ENCODE measurements at regions not wholly inside any gene's neighbourhood (a gene's known extent, or its start where the extent isn't known, plus 50 kb on each side); places are given as distances from the start of the nearest gene placed in this dataset.

- intact Hi-C loops (cut with micrococcal nuclease): no loop called here
- FAIRE-seq (no peak), ATAC-seq (peak; percentile 25; the same call in 2 of the 3 replicates), DNase-seq (ENCODE audit: extremely low read depth in 1 of 4, low spot score in 3 of 4) (peak in 1 of 4 experiments; percentile 3)
- CTCF ChIA-PET (ENCODE audit: low intra/inter-chr PET ratio): no interaction called here
- Histone ChIP-seq H3K4me2 (ENCODE audit: insufficient read depth, low read length) (no peak overlapping the region), H3K9me1 (ENCODE audit: control insufficient read depth, insufficient read depth, low read length) (no peaks in the 10 kb centered on the region), H3K27me3 (ENCODE audit: control insufficient read depth in 2 of 2, insufficient read depth in 2 of 2, low read length in 2 of 2) (no peaks in the 10 kb centered on the region; a peak in 1 of 5 replicates), H3K27ac (ENCODE audit: extremely low read depth, low read depth, low read length) (peak overlapping the region; percentile 64; the same call in 1 of the 3 replicates), H2AFZ (ENCODE audit: low read depth, low read length) (peak overlapping the region; percentile 82), H3K79me2 (ENCODE audit: control insufficient read depth, insufficient read depth, low read length) (no peaks in the 10 kb centered on the region), H3K4me3 (no peak overlapping the region), H3K4me1 (replicated peaks in 1 of 2; ENCODE audit: control insufficient read depth in 2 of 2, insufficient read depth in 2 of 2, low read length in 2 of 2) (peaks cover 5 to 6% of the 10 kb centered on the region in 2 experiments; a peak in 4 of 5 replicates), H3K9me3 (replicated peaks; ENCODE audit: control insufficient read depth, insufficient read depth, low read depth, low read length) (no peaks in the 10 kb centered on the region), H4K20me1 (replicated peaks; ENCODE audit: control insufficient read depth, insufficient read depth, low read length) (no peaks in the 10 kb centered on the region), H3K36me3 (ENCODE audit: control insufficient read depth, insufficient read depth, low read length) (no peaks in the 10 kb centered on the region), H3K9ac (ENCODE audit: insufficient read depth in 1 of 2, low read depth in 2 of 2, low read length in 2 of 2) (no peak overlapping the region)
- WGBS (ENCODE audit: insufficient coverage, low coverage, missing lambda C conversion rate): 14% methylated on average over 1 of the region's 1 CpG
- in situ Hi-C loops (cut with MboI): no loop called here
- POLR2A ChIA-PET: no interaction called here
- no TSS peak for BruUV-seq (replicated peaks)
- no peak for TF ChIP-seq MTA2 (IDR thresholded peaks at IDR 0.05; ENCODE audit: low read depth)
- TF ChIP-seq ZBTB17 (CRISPR knock-in tag; IDR thresholded peaks at IDR 0.05): peak; percentile 84
- TF ChIP-seq XRCC4 (IDR thresholded peaks at IDR 0.05; ENCODE audit: extremely low read depth, insufficient read depth, insufficient read length): no peak
- peak; percentile 90 for TF ChIP-seq ZNF589 (CRISPR knock-in tag; IDR thresholded peaks at IDR 0.05; ENCODE audit: low read depth)
- TF ChIP-seq, protein P1, sequence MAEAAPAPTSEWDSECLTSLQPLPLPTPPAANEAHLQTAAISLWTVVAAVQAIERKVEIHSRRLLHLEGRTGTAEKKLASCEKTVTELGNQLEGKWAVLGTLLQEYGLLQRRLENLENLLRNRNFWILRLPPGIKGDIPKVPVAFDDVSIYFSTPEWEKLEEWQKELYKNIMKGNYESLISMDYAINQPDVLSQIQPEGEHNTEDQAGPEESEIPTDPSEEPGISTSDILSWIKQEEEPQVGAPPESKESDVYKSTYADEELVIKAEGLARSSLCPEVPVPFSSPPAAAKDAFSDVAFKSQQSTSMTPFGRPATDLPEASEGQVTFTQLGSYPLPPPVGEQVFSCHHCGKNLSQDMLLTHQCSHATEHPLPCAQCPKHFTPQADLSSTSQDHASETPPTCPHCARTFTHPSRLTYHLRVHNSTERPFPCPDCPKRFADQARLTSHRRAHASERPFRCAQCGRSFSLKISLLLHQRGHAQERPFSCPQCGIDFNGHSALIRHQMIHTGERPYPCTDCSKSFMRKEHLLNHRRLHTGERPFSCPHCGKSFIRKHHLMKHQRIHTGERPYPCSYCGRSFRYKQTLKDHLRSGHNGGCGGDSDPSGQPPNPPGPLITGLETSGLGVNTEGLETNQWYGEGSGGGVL (CRISPR knock-in tag; IDR thresholded peaks at IDR 0.05): peak; percentile 84; the same call in 1 of the 2 replicates
- TF ChIP-seq ZNF224 (CRISPR knock-in tag; IDR thresholded peaks at IDR 0.05): no peak
- TF ChIP-seq NFE2L1 (tag; IDR thresholded peaks at IDR 0.05; ENCODE audit: borderline replicate concordance, low read depth): peak; percentile 37; the same call in 1 of the 2 replicates
- no peak for TF ChIP-seq ZNF830 (CRISPR knock-in tag; IDR thresholded peaks at IDR 0.05)
- TF ChIP-seq FOXJ2 (tag; IDR thresholded peaks at IDR 0.05): no peak
- TF ChIP-seq RCOR1 (IDR thresholded peaks at IDR 0.05; ENCODE audit: borderline replicate concordance in 1 of 2, low read depth in 2 of 2, low read length in 2 of 2): no peak
- TF ChIP-seq ATF7 (IDR thresholded peaks at IDR 0.05): no peak
- no peak for TF ChIP-seq UBTF (IDR thresholded peaks at IDR 0.05; ENCODE audit: borderline replicate concordance in 1 of 2, low read depth in 2 of 2, low read length in 2 of 2)
- TF ChIP-seq SLC30A9 (CRISPR knock-in tag; IDR thresholded peaks at IDR 0.05): no peak
- no peak for TF ChIP-seq SMAD1 (IDR thresholded peaks at IDR 0.05; ENCODE audit: low read depth, low read length, partially characterized antibody)
- TF ChIP-seq ZNF146 (CRISPR knock-in tag; IDR thresholded peaks at IDR 0.05; ENCODE audit: unreplicated experiment): no peak
- TF ChIP-seq ZBTB1 (CRISPR knock-in tag; IDR thresholded peaks at IDR 0.05; ENCODE audit: borderline replicate concordance, low read depth): no peak
- TF ChIP-seq DDX20 (tag; IDR thresholded peaks at IDR 0.05; ENCODE audit: low read depth): peak; percentile 90
- no peak for TF ChIP-seq KLF1 (tag; IDR thresholded peaks at IDR 0.05)
Measured at GRCh38 chr21:17690078-17690494, 77.4 kb upstream of the BTG3 start.
